ENCODE measurements at regions not wholly inside any gene's neighbourhood (a gene's known extent, or its start where the extent isn't known, plus 50 kb on each side); places are given as distances from the start of the nearest gene placed in this dataset.
A peak's percentile ranks its signal among the peaks of the same experiment; 100 is the strongest.

DNA sequence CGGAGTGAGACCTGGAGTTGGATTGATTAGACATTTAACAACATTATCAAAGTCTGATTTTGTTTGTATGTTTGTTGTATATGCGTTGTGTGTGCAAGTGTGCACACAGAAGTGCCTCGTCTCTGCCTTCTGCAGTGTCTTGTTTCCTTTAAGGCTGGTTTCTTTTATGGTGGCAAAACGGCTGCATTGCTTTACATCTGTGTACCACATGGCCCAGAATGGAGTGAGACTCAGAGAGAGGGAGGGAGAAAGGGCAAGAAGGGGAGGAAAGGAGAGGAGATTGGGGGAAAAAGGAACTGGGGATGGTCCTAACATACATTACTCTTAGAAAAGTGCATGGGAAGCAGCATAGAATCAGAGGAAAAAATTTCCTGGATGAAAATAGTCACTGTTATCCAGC is 99.7 kb upstream of the WLS start:
- in situ Hi-C loops (cut with MboI): loop anchor here (25.0 kb wide), 1 partner anchor 795 kb away; no protein-coding TSS in a partner anchor
- TF ChIP-seq EZH2 (IDR thresholded peaks at IDR 0.05; ENCODE audit: insufficient read depth, poor library complexity, severe bottlenecking): no peak
- no peak for TF ChIP-seq EZH2phosphoT487 (IDR thresholded peaks at IDR 0.05; ENCODE audit: insufficient read depth, low read depth)

DNA sequence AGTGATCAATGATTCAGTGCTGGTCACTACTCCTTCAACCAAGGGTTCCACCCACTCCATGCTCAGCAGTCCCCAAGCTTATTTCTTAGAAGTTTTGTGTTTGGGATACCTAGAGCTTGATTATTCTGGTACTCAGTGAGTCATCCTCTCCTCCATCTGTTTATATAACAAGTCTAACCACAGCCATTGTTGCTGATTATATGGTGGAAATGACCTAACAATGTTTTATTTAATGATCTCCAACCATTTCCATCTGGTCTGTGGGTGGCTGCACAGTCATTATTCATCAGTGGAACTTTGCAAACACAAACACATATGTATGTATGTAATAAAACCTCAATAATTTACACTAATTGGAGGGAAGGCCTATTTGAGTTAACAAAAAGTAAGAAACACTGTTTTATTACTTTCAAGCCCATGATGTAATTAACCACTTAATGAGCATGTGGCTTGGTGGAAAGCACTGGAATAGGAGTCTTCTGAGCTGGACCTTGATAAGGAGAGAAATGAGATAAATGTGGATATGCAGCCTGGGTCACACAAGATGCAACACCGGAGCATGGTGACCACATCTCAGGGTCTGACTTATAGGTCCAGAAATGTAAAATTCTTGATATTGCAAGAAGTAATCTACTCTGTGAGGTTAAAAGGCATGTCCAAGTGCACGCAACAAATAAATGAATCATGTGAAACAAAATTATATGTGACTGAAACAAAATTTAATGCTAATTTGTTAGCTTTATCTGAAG is 99.0 kb upstream of the WLS start:
- Histone ChIP-seq H3K9ac (no peak overlapping the region), H3K4me3 (no peak overlapping the region), H3K4me2 (ENCODE audit: unreplicated experiment) (peak overlapping the region; percentile 51), H3K9me2 (ENCODE audit: insufficient read depth) (no peaks in the 10 kb centered on the region), H3K9me3 (ENCODE audit: low read depth) (no peaks in the 10 kb centered on the region), H3F3A (ENCODE audit: insufficient read depth) (peaks cover 48% of the 10 kb centered on the region), H3K27me3 (replicated peaks; ENCODE audit: insufficient read depth) (peaks cover 5% of the 10 kb centered on the region; the same call in 1 of the 2 replicates), H3K36me3 (ENCODE audit: low read depth) (no peaks in the 10 kb centered on the region), H3K79me2 (ENCODE audit: insufficient read depth) (no peaks in the 10 kb centered on the region), H3K4me1 (ENCODE audit: insufficient read depth) (peaks cover 41% of the 10 kb centered on the region), H2AFZ (no peak overlapping the region), H3K27ac (peak overlapping the region; percentile 24; the same call in 1 of the 2 replicates), H4K20me1 (ENCODE audit: insufficient read depth) (no peaks in the 10 kb centered on the region)
- in situ Hi-C loops (cut with MboI): loop anchor here (25.0 kb wide), 1 partner anchor 794 kb away; no protein-coding TSS in a partner anchor
- no peak for TF ChIP-seq EZH2 (IDR thresholded peaks at IDR 0.05; ENCODE audit: insufficient read depth, poor library complexity, severe bottlenecking)
- TF ChIP-seq EZH2phosphoT487 (IDR thresholded peaks at IDR 0.05; ENCODE audit: insufficient read depth, low read depth): peak; percentile 93
- WGBS, 2 experiments (ENCODE audit: low coverage in 1 of 2, low lambda C conversion rate in 2 of 2, missing lambda C conversion rate in 2 of 2): 57 to 58% methylated on average over 2 of the region's 2 CpGs
- peak; percentile 92 for DNase-seq

More for the DNA sequence above, 99.7 kb upstream of the WLS start:
- Histone ChIP-seq H3K36me3 (ENCODE audit: low read depth) (no peaks in the 10 kb centered on the region), H3K27ac (no peak overlapping the region), H3K4me2 (ENCODE audit: unreplicated experiment) (peak overlapping the region; percentile 51), H4K20me1 (ENCODE audit: insufficient read depth) (no peaks in the 10 kb centered on the region), H3K9me3 (ENCODE audit: low read depth) (no peaks in the 10 kb centered on the region), H3K27me3 (replicated peaks; ENCODE audit: insufficient read depth) (peaks cover 8% of the 10 kb centered on the region; the same call in 1 of the 2 replicates), H3F3A (ENCODE audit: insufficient read depth) (peaks cover 48% of the 10 kb centered on the region), H3K4me1 (ENCODE audit: insufficient read depth) (peaks cover 41% of the 10 kb centered on the region), H3K4me3 (no peak overlapping the region), H3K9me2 (ENCODE audit: insufficient read depth) (no peaks in the 10 kb centered on the region), H3K79me2 (ENCODE audit: insufficient read depth) (no peaks in the 10 kb centered on the region), H3K9ac (no peak overlapping the region), H2AFZ (no peak overlapping the region)
- no peak for DNase-seq
- 70 to 80% methylated on average over 4 of the region's 4 CpGs for WGBS, 2 experiments (ENCODE audit: low coverage in 1 of 2, low lambda C conversion rate in 2 of 2, missing lambda C conversion rate in 2 of 2)

DNA sequence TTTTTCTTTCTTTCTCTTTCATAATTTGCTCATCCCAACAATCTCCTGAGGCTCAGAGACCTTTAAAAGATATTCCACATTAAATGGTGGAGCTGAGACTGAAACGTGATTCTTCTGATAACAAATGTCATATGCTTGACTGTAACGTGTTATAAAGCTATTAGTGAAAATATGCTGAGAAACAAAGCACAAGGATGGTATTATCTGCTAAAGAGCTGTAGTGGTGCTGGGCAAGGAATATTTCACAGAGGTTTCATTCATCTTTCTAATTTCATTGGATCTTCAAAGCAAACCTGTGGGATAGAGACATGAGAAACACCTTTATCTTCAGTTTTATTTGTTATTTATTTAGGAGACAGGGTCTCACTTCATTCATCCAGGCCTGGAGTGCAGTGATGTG is 98.1 kb upstream of the WLS start:
- Histone ChIP-seq H3K27ac (no peak overlapping the region), H3K4me3 (no peak overlapping the region), H3K4me2 (ENCODE audit: unreplicated experiment) (no peak overlapping the region), H3F3A (ENCODE audit: insufficient read depth) (peaks cover 48% of the 10 kb centered on the region), H3K36me3 (ENCODE audit: low read depth) (no peaks in the 10 kb centered on the region), H2AFZ (no peak overlapping the region), H3K27me3 (replicated peaks; ENCODE audit: insufficient read depth) (no peaks in the 10 kb centered on the region; the same call in 1 of the 2 replicates), H3K4me1 (ENCODE audit: insufficient read depth) (peaks cover 41% of the 10 kb centered on the region), H3K9ac (no peak overlapping the region), H3K79me2 (ENCODE audit: insufficient read depth) (no peaks in the 10 kb centered on the region), H3K9me2 (ENCODE audit: insufficient read depth) (no peaks in the 10 kb centered on the region), H3K9me3 (ENCODE audit: low read depth) (no peaks in the 10 kb centered on the region), H4K20me1 (ENCODE audit: insufficient read depth) (no peaks in the 10 kb centered on the region)
- in situ Hi-C loops (cut with MboI): loop anchor here (25.0 kb wide), 1 partner anchor 793 kb away; no protein-coding TSS in a partner anchor
- no peak for DNase-seq
- 71 to 76% methylated on average over 2 of the region's 2 CpGs for WGBS, 2 experiments (ENCODE audit: low coverage in 1 of 2, low lambda C conversion rate in 2 of 2, missing lambda C conversion rate in 2 of 2)
- TF ChIP-seq EZH2phosphoT487 (IDR thresholded peaks at IDR 0.05; ENCODE audit: insufficient read depth, low read depth): no peak
- no peak for TF ChIP-seq EZH2 (IDR thresholded peaks at IDR 0.05; ENCODE audit: insufficient read depth, poor library complexity, severe bottlenecking)

DNA sequence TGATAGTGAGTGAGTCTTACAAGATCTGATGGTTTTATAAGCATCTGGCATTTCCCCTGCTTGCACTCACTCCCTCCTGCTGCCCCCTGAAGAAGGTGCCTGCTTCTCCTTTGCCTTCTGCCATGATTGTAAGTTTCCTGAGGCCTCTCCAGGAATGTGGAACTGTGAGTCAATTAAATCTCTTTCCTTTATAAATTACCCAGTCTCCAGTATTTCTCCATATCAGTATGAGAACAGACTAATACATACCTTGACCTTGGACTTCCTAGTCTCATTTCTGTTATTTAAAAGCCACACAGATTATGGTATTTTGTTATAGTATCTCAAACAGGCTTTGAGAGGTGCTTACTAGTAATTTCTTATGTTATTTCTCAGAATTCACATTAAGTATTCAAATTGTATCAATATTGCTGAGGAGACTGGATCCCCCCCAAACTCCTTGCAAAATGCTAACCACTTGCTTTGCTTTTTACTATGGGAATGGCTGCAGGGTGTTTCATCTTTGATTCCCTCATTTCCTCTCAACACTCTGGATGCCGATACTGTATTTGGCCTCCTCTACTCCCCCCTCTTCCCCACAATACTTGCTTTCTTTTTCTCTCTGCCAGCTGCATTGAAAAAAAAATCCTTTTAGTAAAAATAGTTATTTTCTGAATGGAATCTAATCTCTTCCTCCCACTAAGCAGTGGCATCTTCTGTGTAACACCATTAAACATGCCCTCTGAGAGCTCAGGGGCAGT is 96.9 kb upstream of the WLS start:
- no peak overlapping the region for H2AFZ ChIP-seq
- TF ChIP-seq EZH2 (IDR thresholded peaks at IDR 0.05; ENCODE audit: insufficient read depth, poor library complexity, severe bottlenecking): no peak
- TF ChIP-seq EZH2phosphoT487 (IDR thresholded peaks at IDR 0.05; ENCODE audit: insufficient read depth, low read depth): no peak
- H3K4me3 ChIP-seq: no peak overlapping the region
- H3K9me2 ChIP-seq (ENCODE audit: insufficient read depth): no peaks in the 10 kb centered on the region
- H3K36me3 ChIP-seq (ENCODE audit: low read depth): no peaks in the 10 kb centered on the region
- no peak for DNase-seq
- H3K9me3 ChIP-seq (ENCODE audit: low read depth): no peaks in the 10 kb centered on the region
- 73 to 91% methylated on average over 1 of the region's 1 CpG for WGBS, 2 experiments (ENCODE audit: low coverage in 1 of 2, low lambda C conversion rate in 2 of 2, missing lambda C conversion rate in 2 of 2)
- H3F3A ChIP-seq (ENCODE audit: insufficient read depth): peaks cover 58% of the 10 kb centered on the region
- in situ Hi-C loops (cut with MboI): loop anchor here (25.0 kb wide), 1 partner anchor 792 kb away; no protein-coding TSS in a partner anchor
- no peaks in the 10 kb centered on the region for H4K20me1 ChIP-seq (ENCODE audit: insufficient read depth)
- no peak overlapping the region for H3K9ac ChIP-seq
- no peak overlapping the region for H3K4me2 ChIP-seq (ENCODE audit: unreplicated experiment)
- peaks cover 43% of the 10 kb centered on the region for H3K4me1 ChIP-seq (ENCODE audit: insufficient read depth)
- H3K79me2 ChIP-seq (ENCODE audit: insufficient read depth): no peaks in the 10 kb centered on the region
- H3K27ac ChIP-seq: no peak overlapping the region
- H3K27me3 ChIP-seq (replicated peaks; ENCODE audit: insufficient read depth): no peaks in the 10 kb centered on the region; the same call in 1 of the 2 replicates
